D721Med (cell line): ENCODE measurements at regions not wholly inside any gene's neighbourhood (a gene's known extent, or its start where the extent isn't known, plus 50 kb on each side); places are given as distances from the start of the nearest gene placed in this dataset.
"Not testable (repeated sequence)": the region's sequence is repeated elsewhere in the genome, so short reads cannot be mapped to it uniquely, and the experiment has no call there.

Experiments
- DNase-seq: peaks from one replicate; pipeline ENCODE4 v3.0.0; 2011; ENCODE audit warnings: low spot score; ENCODE audit not compliant: insufficient read length
- FAIRE-seq: peaks from 2 replicates; lab custom pipeline; 2011; peaks lifted over from hg19 to GRCh38; lab: Jason Lieb, UNC
- TF ChIP-seq, protein P1 (sequence below): IDR thresholded peaks from 2 replicates; pipeline ENCODE4 v1.5.1; 2012; ENCODE audit warnings: mild to moderate bottlenecking, control low read depth; ENCODE audit not compliant: insufficient read depth; ENCODE audit errors: missing control alignments

DNA sequence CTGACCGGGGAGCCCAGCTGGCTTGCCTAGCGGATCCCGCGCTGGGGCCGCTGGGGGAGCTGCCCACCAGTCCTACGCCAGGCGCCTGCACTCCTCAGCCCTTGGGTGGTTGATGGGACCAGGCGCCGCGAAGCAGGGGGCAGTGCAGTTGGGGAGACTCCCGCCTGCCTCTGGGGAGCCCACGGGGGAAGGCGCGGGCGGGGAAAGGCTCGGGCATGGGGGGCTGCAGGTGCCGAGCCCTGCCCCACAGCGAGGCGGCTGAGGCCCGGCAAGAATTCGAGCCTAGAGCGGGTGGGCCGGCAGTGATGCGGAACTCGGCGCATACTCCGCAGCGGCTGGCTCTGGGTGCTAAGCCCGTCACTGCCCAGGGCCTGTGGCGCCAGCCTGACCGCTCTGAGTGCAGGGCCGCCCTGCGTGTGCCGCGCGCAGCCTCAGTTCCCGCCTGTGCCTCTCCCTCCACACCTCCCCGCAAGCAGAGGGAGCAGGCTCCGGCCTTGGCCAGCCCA lies 249.1 kb upstream of the TEKT4 start:
- FAIRE-seq (no peak), DNase-seq (no peak)
- TF ChIP-seq, protein P1, sequence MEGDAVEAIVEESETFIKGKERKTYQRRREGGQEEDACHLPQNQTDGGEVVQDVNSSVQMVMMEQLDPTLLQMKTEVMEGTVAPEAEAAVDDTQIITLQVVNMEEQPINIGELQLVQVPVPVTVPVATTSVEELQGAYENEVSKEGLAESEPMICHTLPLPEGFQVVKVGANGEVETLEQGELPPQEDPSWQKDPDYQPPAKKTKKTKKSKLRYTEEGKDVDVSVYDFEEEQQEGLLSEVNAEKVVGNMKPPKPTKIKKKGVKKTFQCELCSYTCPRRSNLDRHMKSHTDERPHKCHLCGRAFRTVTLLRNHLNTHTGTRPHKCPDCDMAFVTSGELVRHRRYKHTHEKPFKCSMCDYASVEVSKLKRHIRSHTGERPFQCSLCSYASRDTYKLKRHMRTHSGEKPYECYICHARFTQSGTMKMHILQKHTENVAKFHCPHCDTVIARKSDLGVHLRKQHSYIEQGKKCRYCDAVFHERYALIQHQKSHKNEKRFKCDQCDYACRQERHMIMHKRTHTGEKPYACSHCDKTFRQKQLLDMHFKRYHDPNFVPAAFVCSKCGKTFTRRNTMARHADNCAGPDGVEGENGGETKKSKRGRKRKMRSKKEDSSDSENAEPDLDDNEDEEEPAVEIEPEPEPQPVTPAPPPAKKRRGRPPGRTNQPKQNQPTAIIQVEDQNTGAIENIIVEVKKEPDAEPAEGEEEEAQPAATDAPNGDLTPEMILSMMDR: no peak

DNA sequence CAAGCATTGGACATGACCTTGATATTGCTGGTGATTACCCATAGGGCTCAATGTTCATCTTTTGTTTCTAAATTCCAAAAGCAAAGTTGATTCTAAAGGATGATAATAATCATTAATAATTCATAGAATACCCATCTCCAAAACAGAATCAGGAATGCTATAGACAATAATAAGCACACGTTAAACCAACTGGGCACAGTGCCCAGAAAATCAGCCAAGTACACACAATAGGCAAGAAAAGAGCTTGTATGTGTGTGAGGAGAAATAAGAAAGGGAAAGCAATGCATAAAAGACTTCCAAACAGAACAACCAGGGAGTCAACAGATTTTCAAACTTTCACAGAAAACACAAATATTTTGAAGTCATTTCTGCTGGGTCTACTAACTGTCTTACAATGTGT lies 242.3 kb upstream of the TEKT4 start:
- DNase-seq, FAIRE-seq: not testable (repeated sequence)

DNA sequence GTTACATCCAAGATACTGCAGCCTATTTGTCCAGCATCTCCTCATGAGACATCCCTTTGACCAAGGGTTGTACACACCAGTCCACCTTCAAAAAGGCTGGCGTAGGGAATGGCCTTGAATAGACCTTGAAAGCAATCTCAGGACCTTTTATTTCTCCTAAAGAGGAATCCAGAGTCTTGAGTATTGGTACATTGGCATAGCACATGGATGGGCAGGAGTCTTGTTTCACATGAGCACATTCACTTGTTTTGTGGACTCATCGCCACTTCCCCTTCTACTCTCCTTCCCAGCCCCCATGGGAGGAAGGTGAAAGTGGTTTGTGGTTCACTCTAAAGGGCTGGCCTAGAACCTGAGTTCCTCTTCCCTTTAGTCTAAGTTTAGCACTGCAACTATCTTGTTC lies 229.8 kb upstream of the TEKT4 start:
- not testable (repeated sequence) for DNase-seq, FAIRE-seq

DNA sequence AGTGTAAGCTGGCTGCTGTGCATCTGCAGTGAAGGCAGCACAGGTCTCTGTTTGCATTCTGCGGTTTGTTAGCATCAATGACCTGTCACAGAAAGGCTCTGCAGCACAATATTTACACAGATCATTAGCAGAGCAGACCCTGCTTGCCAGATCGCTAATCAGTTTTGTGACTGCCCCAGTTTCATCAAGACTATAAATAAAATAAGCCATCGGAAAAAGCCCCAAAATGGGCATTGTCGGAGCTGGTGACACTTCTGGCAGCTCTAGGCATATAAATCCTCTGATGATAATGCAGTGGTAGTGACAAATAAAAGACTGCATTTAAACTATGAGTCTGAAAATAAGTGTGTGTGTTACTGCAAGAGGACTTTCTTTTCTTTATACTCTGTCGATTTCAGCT lies 219.1 kb upstream of the TEKT4 start:
- FAIRE-seq, DNase-seq: not testable (repeated sequence)

DNA sequence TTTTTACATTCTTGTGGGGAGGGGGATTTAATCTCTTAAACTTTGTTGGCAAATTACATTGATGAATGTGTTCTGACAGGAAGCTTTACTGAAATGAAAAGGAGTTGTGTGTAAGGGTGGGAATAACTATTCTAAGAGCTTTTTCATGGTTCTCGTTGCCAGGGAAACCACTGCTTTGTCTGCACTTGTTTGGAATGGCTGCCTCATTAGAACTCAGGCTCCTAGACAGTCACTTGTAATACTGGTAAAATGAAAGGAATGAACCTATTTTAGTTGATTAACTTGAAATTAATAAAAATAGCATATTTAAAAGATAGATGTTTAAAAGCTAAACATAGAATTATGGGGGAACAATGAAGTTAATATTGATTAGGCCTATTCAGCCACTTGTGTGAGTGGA lies 201.4 kb upstream of the TEKT4 start:
- DNase-seq, FAIRE-seq: not testable (repeated sequence)

DNA sequence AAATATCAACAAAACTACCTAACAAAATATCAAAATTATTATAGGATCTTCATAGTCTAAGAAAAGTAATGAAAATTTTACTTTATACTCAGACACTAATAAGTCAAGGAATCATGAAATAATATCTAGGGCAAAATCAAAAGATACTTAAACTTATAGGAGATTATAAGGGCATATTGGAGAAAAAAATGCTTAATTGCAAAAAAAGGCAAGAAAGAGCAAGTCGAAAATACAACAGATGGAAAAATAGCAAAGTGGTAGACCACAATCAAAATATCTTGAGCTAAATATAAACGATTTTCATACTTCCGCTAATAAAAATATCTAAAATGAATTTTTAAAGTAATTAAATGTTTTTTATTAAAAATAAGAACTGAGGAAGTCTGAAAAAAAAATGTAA lies 177.0 kb upstream of the TEKT4 start:
- DNase-seq, FAIRE-seq: not testable (repeated sequence)

DNA sequence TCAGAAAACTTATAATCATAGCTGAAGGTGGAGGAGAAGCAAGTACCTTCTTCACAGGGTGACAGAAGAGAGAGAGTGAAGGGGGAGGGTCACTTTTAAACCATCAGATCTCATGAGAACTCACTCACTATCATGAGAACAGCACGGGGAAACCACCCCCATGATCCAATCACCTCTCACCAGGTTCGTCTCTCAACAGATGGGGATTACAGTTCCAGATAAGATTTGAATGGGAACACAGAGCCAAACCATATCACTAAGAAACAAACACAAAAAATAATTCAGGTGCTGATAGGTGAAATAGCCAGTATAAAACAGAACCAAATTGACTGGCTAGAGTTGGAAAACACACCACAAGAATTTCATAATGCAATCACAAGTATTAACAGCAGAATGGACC lies 162.2 kb upstream of the TEKT4 start:
- DNase-seq: not testable (repeated sequence)

DNA sequence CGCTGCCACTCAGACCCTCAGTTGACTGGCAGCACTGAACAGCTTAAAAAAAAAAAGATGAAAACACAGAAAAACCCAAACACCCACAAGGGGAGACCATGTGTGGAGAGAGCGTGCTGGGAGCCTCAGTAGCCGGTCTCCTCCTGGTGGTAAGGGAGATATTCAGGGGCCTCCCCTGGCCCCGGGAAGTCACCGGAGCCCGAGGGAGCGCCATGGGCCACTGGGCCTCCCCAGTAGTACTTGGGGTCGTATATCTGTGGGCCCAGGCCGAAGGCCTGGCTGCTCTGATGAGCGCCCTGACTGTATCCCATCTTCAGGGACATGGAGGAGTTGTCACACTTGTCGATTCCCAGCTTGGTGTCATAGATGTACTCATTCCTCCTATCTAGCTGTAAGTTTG lies 145.7 kb upstream of the TEKT4 start:
- TF ChIP-seq, protein P1: no peak
- DNase-seq (no peak), FAIRE-seq (no peak)

More for the DNA sequence above, 162.2 kb upstream of the TEKT4 start:
- not testable (repeated sequence) for FAIRE-seq

DNA sequence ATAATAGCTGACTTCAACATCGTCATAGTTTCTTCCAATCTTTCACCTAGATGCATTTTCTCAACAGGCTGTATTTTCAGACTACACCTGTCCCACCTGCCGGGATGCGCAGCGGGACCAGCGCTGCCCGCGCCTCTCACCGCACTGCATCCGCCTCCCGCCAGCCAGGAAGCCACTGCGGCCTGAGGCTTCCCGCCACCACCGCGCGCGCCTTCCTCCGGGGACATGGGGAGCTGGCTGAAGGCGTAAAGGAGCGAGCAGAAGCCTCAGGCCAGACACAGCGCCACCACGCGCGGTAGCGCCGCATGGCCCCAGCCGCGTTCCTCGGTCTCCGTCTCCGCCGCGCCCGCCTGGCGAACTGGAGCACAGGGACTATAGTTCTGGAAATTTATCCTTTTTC lies 135.7 kb upstream of the TEKT4 start:
- DNase-seq, FAIRE-seq: not testable (repeated sequence)

DNA sequence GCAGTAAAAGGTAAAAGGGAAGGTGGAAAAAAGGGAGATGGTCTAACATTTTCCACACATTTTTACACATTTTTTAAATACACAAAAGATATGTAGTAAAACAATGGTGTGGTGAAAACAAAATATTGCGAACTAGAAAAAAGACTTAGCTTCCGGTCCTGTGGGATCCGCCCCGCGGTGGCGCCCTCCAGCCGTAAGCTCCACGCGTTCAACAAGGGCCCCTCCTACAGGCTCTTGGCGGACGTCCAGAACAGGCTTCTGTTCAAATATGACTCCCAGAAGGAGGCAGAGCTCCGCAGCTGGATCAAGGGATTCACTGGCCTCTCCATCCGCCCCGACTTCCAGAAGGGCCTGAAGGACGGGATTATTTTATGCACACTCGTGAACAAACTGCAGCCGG lies 134.1 kb upstream of the TEKT4 start:
- DNase-seq, FAIRE-seq: not testable (repeated sequence)

DNA sequence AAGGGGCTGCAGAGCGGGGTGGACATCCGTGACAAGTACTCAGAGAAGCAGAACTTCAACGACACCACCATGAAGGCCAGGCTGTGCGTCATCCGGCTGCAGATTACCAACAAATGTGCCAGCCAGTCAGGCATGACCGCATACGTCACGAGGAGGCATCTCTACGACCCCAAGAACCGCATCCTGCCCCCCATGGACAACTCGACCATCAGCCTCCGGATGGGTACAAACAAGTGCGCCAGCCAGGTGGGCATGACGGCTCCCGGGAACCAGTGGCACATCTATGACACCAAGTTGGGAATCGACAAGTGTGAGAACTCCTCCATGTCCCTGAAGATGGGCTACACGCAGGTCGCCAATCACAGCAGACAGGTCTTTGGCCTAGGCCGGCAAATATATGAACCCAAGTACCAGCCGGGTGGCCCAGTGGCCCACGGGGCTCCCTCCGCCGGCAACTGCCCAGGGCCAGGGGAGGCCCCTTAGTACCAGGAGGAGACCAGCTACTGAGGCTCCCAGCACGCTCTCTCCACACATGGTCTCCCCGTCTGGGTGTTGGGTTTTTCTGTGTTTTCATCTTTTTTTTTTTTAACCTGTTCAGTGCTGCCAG lies 133.4 kb upstream of the TEKT4 start:
- not testable (repeated sequence) for DNase-seq, FAIRE-seq

DNA sequence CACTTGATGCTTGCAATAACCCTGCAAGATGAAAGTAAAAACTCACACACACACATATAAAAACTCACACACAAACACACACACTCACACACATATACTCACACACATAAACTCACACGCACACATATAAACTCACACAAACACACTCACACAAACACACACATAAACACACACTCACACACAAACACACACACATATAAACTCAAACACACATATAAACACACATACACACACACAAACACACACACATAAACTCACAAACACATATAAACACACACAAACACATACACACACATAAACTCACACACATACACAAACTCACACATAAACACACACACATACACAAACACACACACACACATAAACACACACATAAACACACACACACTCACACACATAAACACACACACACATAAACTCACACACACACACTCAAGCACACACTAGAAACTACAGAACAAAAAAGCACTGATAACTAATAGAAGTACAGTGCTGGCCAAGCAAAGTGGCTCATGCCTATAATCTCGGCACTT lies 117.7 kb upstream of the TEKT4 start:
- TF ChIP-seq, protein P1: no peak
- FAIRE-seq (no peak), DNase-seq (no peak)
